H1 (cell line): ENCODE measurements at regions not wholly inside any gene's neighbourhood (a gene's known extent, or its start where the extent isn't known, plus 50 kb on each side); places are given as distances from the start of the nearest gene placed in this dataset.

Experiments
- SP2 ChIP-seq: IDR thresholded peaks from 2 replicates; pipeline ENCODE4 v1.6.1; 2012; ENCODE audit warnings: mild to moderate bottlenecking, low read length, inconsistent platforms

DNA sequence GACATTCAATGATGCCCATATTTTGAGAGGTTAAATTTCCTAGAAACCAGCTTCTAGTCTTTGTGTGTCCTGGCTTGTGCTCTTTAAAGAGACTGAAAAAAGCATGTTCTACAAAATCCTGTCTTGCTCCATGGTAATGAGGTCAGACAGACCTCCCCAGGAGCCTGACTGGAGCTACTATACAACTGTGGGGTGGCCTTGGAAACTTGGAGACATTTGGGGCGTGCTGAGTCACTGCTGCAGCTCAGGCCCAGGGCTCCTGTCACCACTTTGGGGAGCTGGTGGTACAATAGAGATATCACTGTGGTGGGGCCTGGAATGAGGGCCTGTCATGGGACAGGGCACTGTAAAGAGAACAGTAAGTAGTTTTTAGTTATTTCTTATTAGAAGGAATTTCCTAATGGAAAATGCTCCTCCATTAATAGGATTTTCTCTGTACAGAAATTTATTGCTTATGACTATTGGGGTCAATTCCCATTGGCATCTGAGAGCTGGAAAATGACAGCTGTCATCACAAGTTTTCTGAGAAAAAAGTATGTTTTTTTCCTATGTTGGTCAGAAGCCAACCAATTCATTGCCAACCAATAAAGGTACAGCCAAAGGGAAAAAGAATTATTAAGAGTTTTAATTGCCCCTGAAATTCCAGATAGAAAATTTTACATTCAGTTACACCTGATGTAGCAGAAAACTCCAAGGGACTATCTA lies 207.4 kb upstream of the JADE1 start (continued):
- no peak for TF ChIP-seq SP2
